ENCODE measurements at regions not wholly inside any gene's neighbourhood (a gene's known extent, or its start where the extent isn't known, plus 50 kb on each side); places are given as distances from the start of the nearest gene placed in this dataset.
A peak's percentile ranks its signal among the peaks of the same experiment; 100 is the strongest.

- Histone ChIP-seq H3K36me3 (ENCODE audit: control insufficient read depth, insufficient read depth, low read length) (no peaks in the 10 kb centered on the region), H3K9me3 (ENCODE audit: control insufficient read depth, insufficient read depth, low read depth, low read length) (no peaks in the 10 kb centered on the region), H3K9ac (ENCODE audit: low read length) (no peak overlapping the region), H3K27me3 (ENCODE audit: control insufficient read depth, insufficient read depth, low read length) (peaks cover 21% of the 10 kb centered on the region; the same call in 1 of the 2 replicates), H3K4me1 (ENCODE audit: control insufficient read depth, insufficient read depth, low read length) (peaks cover 36% of the 10 kb centered on the region), H3K4me3 (ENCODE audit: low read depth, low read length) (no peak overlapping the region), H3K27ac (ENCODE audit: low read depth, low read length) (no peak overlapping the region)
Measured at GRCh38 chr14:73780391-73780790, 66.2 kb upstream of the PNMA1 start.

- Histone ChIP-seq H3K4me1 (ENCODE audit: control insufficient read depth, insufficient read depth, low read length) (peaks cover 24% of the 10 kb centered on the region), H3K9me3 (ENCODE audit: control insufficient read depth, insufficient read depth, low read depth, low read length) (no peaks in the 10 kb centered on the region), H3K4me3 (ENCODE audit: low read depth, low read length) (no peak overlapping the region), H3K9ac (ENCODE audit: low read length) (no peak overlapping the region), H3K27ac (ENCODE audit: low read depth, low read length) (no peak overlapping the region), H3K27me3 (ENCODE audit: control insufficient read depth, insufficient read depth, low read length) (peaks cover 7% of the 10 kb centered on the region; the same call in 1 of the 2 replicates), H3K36me3 (ENCODE audit: control insufficient read depth, insufficient read depth, low read length) (no peaks in the 10 kb centered on the region)
Measured at GRCh38 chr14:73778736-73779135, 64.6 kb upstream of the PNMA1 start.

GRCh38 chr14:73777420-73777819 lies 63.2 kb upstream of the PNMA1 start:
- Histone ChIP-seq H3K27ac (ENCODE audit: low read depth, low read length) (no peak overlapping the region), H3K27me3 (ENCODE audit: control insufficient read depth, insufficient read depth, low read length) (peaks cover 2% of the 10 kb centered on the region; the same call in 1 of the 2 replicates), H3K4me3 (ENCODE audit: low read depth, low read length) (no peak overlapping the region), H3K9ac (ENCODE audit: low read length) (no peak overlapping the region), H3K4me1 (ENCODE audit: control insufficient read depth, insufficient read depth, low read length) (peaks cover 13% of the 10 kb centered on the region), H3K9me3 (ENCODE audit: control insufficient read depth, insufficient read depth, low read depth, low read length) (no peaks in the 10 kb centered on the region), H3K36me3 (ENCODE audit: control insufficient read depth, insufficient read depth, low read length) (no peaks in the 10 kb centered on the region)

- Histone ChIP-seq H3K27me3 (ENCODE audit: control insufficient read depth, insufficient read depth, low read length) (no peaks in the 10 kb centered on the region), H3K9me3 (ENCODE audit: control insufficient read depth, insufficient read depth, low read depth, low read length) (no peaks in the 10 kb centered on the region), H3K4me3 (ENCODE audit: low read depth, low read length) (no peak overlapping the region), H3K4me1 (ENCODE audit: control insufficient read depth, insufficient read depth, low read length) (peaks cover 26% of the 10 kb centered on the region), H3K9ac (ENCODE audit: low read length) (no peak overlapping the region), H3K27ac (ENCODE audit: low read depth, low read length) (no peak overlapping the region), H3K36me3 (ENCODE audit: control insufficient read depth, insufficient read depth, low read length) (no peaks in the 10 kb centered on the region)
Measured at GRCh38 chr14:73776194-73776537, 62.0 kb upstream of the PNMA1 start.

- H3K27me3 ChIP-seq (ENCODE audit: control insufficient read depth, insufficient read depth, low read length) = no peaks in the 10 kb centered on the region
- no peaks in the 10 kb centered on the region for H3K36me3 ChIP-seq (ENCODE audit: control insufficient read depth, insufficient read depth, low read length)
- no peaks in the 10 kb centered on the region for H3K9me3 ChIP-seq (ENCODE audit: control insufficient read depth, insufficient read depth, low read depth, low read length)
- no peak overlapping the region for H3K27ac ChIP-seq (ENCODE audit: low read depth, low read length)
- no peak overlapping the region for H3K4me3 ChIP-seq (ENCODE audit: low read depth, low read length)
- peaks cover 30% of the 10 kb centered on the region for H3K4me1 ChIP-seq (ENCODE audit: control insufficient read depth, insufficient read depth, low read length)
- H3K9ac ChIP-seq (ENCODE audit: low read length) = no peak overlapping the region
Measured at GRCh38 chr14:73775339-73776193, 61.4 kb upstream of the PNMA1 start.

GRCh38 chr14:73774671-73775070 lies 60.5 kb upstream of the PNMA1 start:
- Histone ChIP-seq H3K9ac (ENCODE audit: low read length) (no peak overlapping the region), H3K9me3 (ENCODE audit: control insufficient read depth, insufficient read depth, low read depth, low read length) (no peaks in the 10 kb centered on the region), H3K4me3 (ENCODE audit: low read depth, low read length) (no peak overlapping the region), H3K27ac (ENCODE audit: low read depth, low read length) (no peak overlapping the region), H3K27me3 (ENCODE audit: control insufficient read depth, insufficient read depth, low read length) (no peaks in the 10 kb centered on the region), H3K4me1 (ENCODE audit: control insufficient read depth, insufficient read depth, low read length) (peaks cover 30% of the 10 kb centered on the region), H3K36me3 (ENCODE audit: control insufficient read depth, insufficient read depth, low read length) (no peaks in the 10 kb centered on the region)

- Histone ChIP-seq H3K4me3 (ENCODE audit: low read depth, low read length) (no peak overlapping the region), H3K4me1 (ENCODE audit: control insufficient read depth, insufficient read depth, low read length) (peaks cover 31% of the 10 kb centered on the region), H3K9me3 (ENCODE audit: control insufficient read depth, insufficient read depth, low read depth, low read length) (no peaks in the 10 kb centered on the region), H3K36me3 (ENCODE audit: control insufficient read depth, insufficient read depth, low read length) (no peaks in the 10 kb centered on the region), H3K27ac (ENCODE audit: low read depth, low read length) (no peak overlapping the region), H3K27me3 (ENCODE audit: control insufficient read depth, insufficient read depth, low read length) (no peaks in the 10 kb centered on the region), H3K9ac (ENCODE audit: low read length) (no peak overlapping the region)
Measured at GRCh38 chr14:73774241-73774570, 60.0 kb upstream of the PNMA1 start.

GRCh38 chr14:73773441-73774240 lies 59.5 kb upstream of the PNMA1 start:
- Histone ChIP-seq H3K9me3 (ENCODE audit: control insufficient read depth, insufficient read depth, low read depth, low read length) (no peaks in the 10 kb centered on the region), H3K4me1 (ENCODE audit: control insufficient read depth, insufficient read depth, low read length) (peaks cover 37% of the 10 kb centered on the region), H3K36me3 (ENCODE audit: control insufficient read depth, insufficient read depth, low read length) (no peaks in the 10 kb centered on the region), H3K9ac (ENCODE audit: low read length) (no peak overlapping the region), H3K4me3 (ENCODE audit: low read depth, low read length) (no peak overlapping the region), H3K27me3 (ENCODE audit: control insufficient read depth, insufficient read depth, low read length) (no peaks in the 10 kb centered on the region), H3K27ac (ENCODE audit: low read depth, low read length) (no peak overlapping the region)

- H3K9ac ChIP-seq (ENCODE audit: low read length) = no peak overlapping the region
- no peaks in the 10 kb centered on the region for H3K9me3 ChIP-seq (ENCODE audit: control insufficient read depth, insufficient read depth, low read depth, low read length)
- H3K36me3 ChIP-seq (ENCODE audit: control insufficient read depth, insufficient read depth, low read length) = no peaks in the 10 kb centered on the region
- no peaks in the 10 kb centered on the region for H3K27me3 ChIP-seq (ENCODE audit: control insufficient read depth, insufficient read depth, low read length)
- peaks cover 34% of the 10 kb centered on the region for H3K4me1 ChIP-seq (ENCODE audit: control insufficient read depth, insufficient read depth, low read length)
- no peak overlapping the region for H3K27ac ChIP-seq (ENCODE audit: low read depth, low read length)
- H3K4me3 ChIP-seq (ENCODE audit: low read depth, low read length) = peak overlapping the region; percentile 2; the same call in 1 of the 2 replicates
Measured at GRCh38 chr14:73771848-73772638, 57.9 kb upstream of the PNMA1 start.

- no peaks in the 10 kb centered on the region for H3K36me3 ChIP-seq (ENCODE audit: control insufficient read depth, insufficient read depth, low read length)
- peak overlapping the region; percentile 30 for H3K9ac ChIP-seq (ENCODE audit: low read length)
- peak overlapping the region; percentile 2; the same call in 1 of the 2 replicates for H3K4me3 ChIP-seq (ENCODE audit: low read depth, low read length)
- H3K9me3 ChIP-seq (ENCODE audit: control insufficient read depth, insufficient read depth, low read depth, low read length) = no peaks in the 10 kb centered on the region
- no peak overlapping the region for H3K27ac ChIP-seq (ENCODE audit: low read depth, low read length)
- H3K27me3 ChIP-seq (ENCODE audit: control insufficient read depth, insufficient read depth, low read length) = no peaks in the 10 kb centered on the region
- H3K4me1 ChIP-seq (ENCODE audit: control insufficient read depth, insufficient read depth, low read length) = peaks cover 34% of the 10 kb centered on the region
Measured at GRCh38 chr14:73770977-73771847, 57.0 kb upstream of the PNMA1 start.

All from HUES6 (cell line).